Muscle layer of duodenum (tissue), 2 donors: ENCODE measurements at regions not wholly inside any gene's neighbourhood (a gene's known extent, or its start where the extent isn't known, plus 50 kb on each side); places are given as distances from the start of the nearest gene placed in this dataset.

Experiments
- H3K27ac ChIP-seq: one replicate; pipeline ENCODE4 v1.7.0; 2013; ENCODE audit warnings: mild to moderate bottlenecking, low read length
- H3K27me3 ChIP-seq: one replicate; pipeline ENCODE4 v1.7.0; 2013; ENCODE audit warnings: low read depth, mild to moderate bottlenecking, control low read depth, low read length
- H3K36me3 ChIP-seq, 2 donors: one replicate each; pipeline ENCODE4 v1.7.0; 2013; ENCODE audit warnings: low read length in 2 of 2, control low read depth in 1 of 2, mild to moderate bottlenecking in 1 of 2; ENCODE audit not compliant: insufficient read depth in 2 of 2, control insufficient read depth in 1 of 2
- H3K4me1 ChIP-seq, 2 donors: one replicate each; pipeline ENCODE4 v1.7.0; 2013; ENCODE audit warnings: low read length in 2 of 2, mild to moderate bottlenecking in 2 of 2, control low read depth in 1 of 2, moderate library complexity in 1 of 2; ENCODE audit not compliant: insufficient read depth in 2 of 2, control insufficient read depth in 1 of 2
- H3K4me3 ChIP-seq, 2 donors: one replicate each; pipeline ENCODE4 v1.7.0; 2013; ENCODE audit warnings: low read length in 2 of 2, low read depth in 1 of 2, mild to moderate bottlenecking in 1 of 2
- H3K9me3 ChIP-seq, 2 donors: one replicate each; pipeline ENCODE4 v1.7.0; 2013; ENCODE audit warnings: low read length in 2 of 2, control low read depth in 1 of 2, mild to moderate bottlenecking in 1 of 2; ENCODE audit not compliant: control insufficient read depth in 1 of 2
- donor health status: healthy.

DNA sequence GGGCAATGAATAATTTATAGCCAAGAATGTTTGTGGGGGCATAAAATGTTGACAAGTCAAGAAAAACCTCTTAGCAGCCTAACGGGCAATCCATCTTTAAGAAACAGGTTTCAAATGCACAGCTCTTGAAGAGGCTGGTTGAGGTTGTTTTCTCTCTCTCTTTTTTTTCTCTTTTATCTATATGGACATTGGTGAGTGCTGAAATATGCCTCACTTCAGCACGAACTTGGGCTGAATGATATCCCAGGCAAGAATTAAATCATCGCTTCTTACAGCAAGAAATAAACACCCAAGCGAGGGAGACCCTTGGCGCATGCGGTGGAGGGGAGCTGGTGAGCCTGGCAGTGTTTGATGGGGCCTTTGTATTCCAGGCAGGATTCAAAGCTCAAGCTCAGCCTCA is 160.9 kb downstream of the OAT start:
- Histone ChIP-seq H3K27me3 (no peaks in the 10 kb centered on the region), H3K27ac (no peak overlapping the region), H3K4me1 (peaks cover 0 to 17% of the 10 kb centered on the region in 2 donors), H3K36me3 (no peaks in the 10 kb centered on the region), H3K4me3 (no peak overlapping the region), H3K9me3 (no peaks in the 10 kb centered on the region)

DNA sequence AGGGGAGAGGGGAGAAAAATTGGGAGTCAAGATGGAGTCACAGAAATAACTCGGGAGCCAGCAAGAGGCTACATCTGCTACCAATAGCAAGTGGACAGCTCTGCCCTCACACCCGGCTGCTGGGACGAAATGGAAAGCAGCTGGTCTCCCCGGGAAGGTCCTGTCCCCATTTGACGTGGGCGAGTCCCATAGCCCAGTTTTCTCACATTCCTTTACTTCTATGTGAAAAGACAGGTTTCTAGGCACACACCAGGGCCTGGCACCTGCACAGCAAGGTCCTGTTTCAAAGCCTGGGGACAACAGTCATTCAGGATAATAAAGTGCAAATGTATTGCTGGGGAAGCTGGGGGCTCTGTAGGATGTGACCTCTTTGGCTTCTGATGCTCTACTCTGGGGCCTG is 162.6 kb downstream of the OAT start:
- H3K36me3 ChIP-seq: no peaks in the 10 kb centered on the region
- no peak overlapping the region for H3K27ac ChIP-seq
- H3K4me1 ChIP-seq: peaks cover 0 to 17% of the 10 kb centered on the region in 2 donors
- H3K4me3 ChIP-seq: no peak overlapping the region
- H3K9me3 ChIP-seq: no peaks in the 10 kb centered on the region
- no peaks in the 10 kb centered on the region for H3K27me3 ChIP-seq

DNA sequence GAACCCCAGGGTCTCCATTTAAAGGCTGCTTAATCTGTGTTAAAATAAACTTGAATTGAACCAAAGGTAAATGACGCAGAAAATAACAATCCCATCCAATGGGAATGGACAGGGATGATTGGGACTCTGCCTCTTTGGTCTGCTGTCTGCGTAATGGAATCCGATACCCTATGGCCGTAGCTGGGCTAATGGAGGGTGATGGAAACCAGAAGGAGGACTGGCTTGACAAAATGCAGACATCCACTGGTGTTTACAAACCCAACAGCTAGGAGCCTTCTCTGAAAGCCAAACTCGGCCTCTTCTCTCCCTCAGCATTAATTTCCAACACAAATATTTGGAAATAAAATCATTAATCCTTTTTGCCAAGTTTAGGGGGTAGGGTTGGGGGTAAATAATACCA is 162.2 kb upstream of the CHST15 start:
- Histone ChIP-seq H3K36me3 (no peaks in the 10 kb centered on the region), H3K27ac (no peak overlapping the region), H3K27me3 (no peaks in the 10 kb centered on the region), H3K4me3 (no peak overlapping the region), H3K9me3 (no peaks in the 10 kb centered on the region), H3K4me1 (peaks cover 0 to 17% of the 10 kb centered on the region in 2 donors)

DNA sequence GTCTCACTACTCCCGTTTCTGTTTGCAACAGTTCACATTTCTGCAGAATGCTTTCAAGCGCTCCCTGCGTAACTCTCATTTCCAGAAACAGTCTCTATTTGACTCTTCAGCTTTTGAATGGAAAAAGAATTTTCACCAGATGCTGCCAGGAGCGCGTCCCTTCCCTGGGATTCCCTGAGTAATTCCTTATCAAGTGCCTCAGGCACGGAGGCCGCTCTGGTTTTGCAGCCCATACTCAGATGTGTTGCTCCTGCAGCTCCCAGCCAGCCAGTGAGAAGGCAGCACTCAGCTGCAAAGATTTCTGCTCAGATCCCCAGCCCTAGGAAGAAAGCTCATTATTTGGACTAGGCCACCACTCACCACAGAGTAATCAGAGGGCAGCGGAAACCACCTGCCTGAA is 161.1 kb upstream of the CHST15 start:
- Histone ChIP-seq H3K27ac (no peak overlapping the region), H3K9me3 (no peaks in the 10 kb centered on the region), H3K4me3 (peak overlapping the region in 1 of 2 donors; percentile 15), H3K36me3 (no peaks in the 10 kb centered on the region), H3K4me1 (peaks cover 0 to 17% of the 10 kb centered on the region in 2 donors), H3K27me3 (no peaks in the 10 kb centered on the region)

DNA sequence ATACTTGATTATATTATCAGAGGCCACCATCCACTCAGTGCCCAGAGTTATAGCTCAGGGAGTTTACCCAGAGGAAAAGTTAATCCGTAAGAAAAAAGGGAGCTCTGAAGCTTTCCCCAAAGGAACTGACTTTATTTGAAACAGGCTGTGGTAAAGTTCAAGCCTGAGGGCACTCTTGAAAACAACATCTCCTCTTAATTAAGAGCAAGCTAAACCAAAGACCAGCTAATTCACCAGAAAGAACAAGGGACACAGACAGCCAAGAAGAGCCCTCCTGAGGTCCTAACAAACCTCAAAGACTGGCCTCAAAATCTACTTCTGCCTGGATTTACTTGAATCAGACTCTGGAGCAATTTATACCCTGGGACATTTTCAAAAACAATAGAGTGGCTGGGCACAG is 159.6 kb upstream of the CHST15 start:
- Histone ChIP-seq H3K27me3 (no peaks in the 10 kb centered on the region), H3K9me3 (no peaks in the 10 kb centered on the region), H3K36me3 (no peaks in the 10 kb centered on the region), H3K4me1 (peaks cover 0 to 17% of the 10 kb centered on the region in 2 donors), H3K4me3 (no peak overlapping the region), H3K27ac (no peak overlapping the region)

DNA sequence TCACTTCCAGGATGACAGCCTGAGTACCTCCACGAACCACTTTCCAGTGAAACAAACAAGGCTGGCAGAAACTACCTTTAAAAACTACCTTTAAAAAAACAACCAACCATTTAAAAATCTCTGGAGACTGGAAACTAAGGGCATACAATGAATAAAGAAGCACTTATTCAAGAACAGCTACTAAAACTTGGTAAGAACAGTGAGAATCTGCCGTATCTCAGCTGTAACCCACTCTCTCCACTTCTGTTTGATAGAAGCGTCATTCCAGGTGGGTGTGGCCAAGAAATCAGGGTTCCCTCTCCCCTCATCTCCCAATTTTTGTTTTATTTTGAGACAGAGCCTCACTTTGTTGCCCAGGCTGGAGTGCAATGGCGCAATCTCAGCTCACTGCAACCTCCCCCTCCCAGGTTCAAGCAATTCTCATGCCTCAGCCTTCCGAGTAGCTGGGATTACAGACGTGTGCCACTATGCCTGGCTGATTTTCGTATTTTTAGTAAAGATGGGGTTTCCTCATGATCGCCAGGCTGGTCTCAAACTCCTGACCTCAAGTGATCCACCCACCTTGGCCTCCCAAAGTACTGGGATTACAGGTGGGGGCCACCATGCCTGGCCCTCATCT is 158.8 kb upstream of the CHST15 start:
- Histone ChIP-seq H3K4me3 (no peak overlapping the region), H3K9me3 (no peaks in the 10 kb centered on the region), H3K36me3 (no peaks in the 10 kb centered on the region), H3K4me1 (peaks cover 0 to 17% of the 10 kb centered on the region in 2 donors), H3K27me3 (no peaks in the 10 kb centered on the region), H3K27ac (no peak overlapping the region)

DNA sequence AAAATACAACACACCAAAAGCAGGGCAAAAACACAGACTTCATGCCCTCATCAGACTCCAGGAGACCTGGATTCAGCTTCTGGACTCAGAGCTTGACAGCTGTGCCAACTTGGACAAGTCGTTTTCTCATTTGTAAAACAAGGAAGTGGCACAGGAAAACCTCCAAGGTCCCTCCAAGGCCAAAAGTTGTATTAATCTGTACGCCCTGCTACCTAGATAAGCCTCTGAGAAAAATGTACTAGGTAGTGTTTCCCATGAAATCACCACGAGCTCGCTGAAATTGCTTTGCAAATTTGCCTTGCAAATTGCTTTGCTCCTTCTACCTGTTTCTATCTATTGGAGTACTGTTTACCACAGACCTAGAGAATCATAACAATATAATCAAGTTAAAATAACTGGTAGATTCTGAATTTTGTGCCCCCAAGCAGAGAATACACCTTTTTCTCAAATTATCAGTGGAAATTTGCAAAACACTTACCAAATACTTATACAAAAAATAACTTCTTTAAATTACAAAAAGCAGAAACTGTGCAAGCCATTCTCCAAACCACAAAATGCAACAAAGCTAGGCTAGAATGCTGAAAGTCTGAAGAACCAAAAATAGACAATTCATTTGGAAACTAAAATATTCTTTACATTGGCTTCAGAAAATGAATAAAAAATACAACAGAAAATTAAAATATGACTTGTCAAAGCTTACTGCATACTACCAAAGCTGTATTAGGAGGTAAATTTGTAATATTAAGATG is 158.1 kb upstream of the CHST15 start:
- H3K27ac ChIP-seq: no peak overlapping the region
- H3K4me1 ChIP-seq: peaks cover 0 to 15% of the 10 kb centered on the region in 2 donors

DNA sequence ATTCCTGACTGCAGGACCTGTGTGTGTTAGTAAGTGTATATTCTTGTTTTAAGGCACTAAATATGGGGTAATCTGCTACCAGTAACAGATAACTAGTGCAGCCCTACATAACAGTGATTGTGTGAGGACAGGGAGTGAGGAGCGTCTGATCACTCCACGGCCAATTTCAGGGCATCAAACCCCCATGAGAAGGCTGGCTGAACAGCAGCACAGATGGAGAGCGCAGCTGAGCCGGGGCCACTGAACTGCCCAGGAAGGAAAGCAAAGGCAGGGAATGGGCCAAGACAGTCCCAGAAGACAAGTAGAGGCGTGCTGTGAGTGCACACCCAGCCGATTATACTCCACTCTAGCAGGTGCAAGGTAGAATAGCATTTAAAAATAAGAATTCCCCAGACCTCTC is 157.1 kb upstream of the CHST15 start:
- Histone ChIP-seq H3K4me3 (no peak overlapping the region), H3K4me1 (peaks cover 0 to 13% of the 10 kb centered on the region in 2 donors), H3K9me3 (no peaks in the 10 kb centered on the region), H3K27ac (no peak overlapping the region), H3K36me3 (no peaks in the 10 kb centered on the region), H3K27me3 (no peaks in the 10 kb centered on the region)

More for the DNA sequence above, 158.1 kb upstream of the CHST15 start:
- Histone ChIP-seq H3K4me3 (no peak overlapping the region), H3K27me3 (no peaks in the 10 kb centered on the region), H3K36me3 (no peaks in the 10 kb centered on the region), H3K9me3 (no peaks in the 10 kb centered on the region)

DNA sequence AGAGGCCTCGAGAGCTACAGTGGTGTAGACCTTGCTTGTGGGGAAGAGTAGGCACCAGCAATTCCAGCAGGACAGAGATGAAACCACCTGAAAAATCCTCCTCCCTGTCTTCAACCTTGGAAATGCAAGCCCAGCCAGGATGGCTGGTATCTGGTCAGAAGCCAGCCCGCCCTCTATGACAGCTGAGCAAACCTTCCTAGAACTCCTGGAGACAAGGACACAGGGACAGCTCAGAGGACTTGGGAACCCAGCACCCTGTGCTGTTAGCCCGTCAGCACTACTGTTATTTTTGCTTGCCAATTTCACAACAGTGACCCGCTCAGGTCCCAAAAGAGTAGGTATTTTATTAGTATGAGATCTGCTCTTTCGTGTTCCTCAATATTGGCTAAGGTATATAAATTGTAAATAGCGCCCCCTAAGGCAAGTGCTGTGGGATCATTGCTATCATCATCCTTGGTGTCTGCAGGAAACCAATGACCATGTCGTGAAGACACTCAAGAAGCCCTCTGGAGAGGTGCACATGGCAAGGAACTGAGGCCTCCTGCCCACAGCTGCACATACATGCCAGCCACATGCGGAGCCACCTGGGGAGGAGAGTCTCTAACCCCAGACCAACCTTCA is 156.5 kb upstream of the CHST15 start:
- no peaks in the 10 kb centered on the region for H3K27me3 ChIP-seq
- H3K4me3 ChIP-seq: no peak overlapping the region
- no peaks in the 10 kb centered on the region for H3K36me3 ChIP-seq
- H3K9me3 ChIP-seq: no peaks in the 10 kb centered on the region
- H3K4me1 ChIP-seq: peaks cover 0 to 11% of the 10 kb centered on the region in 2 donors
- no peak overlapping the region for H3K27ac ChIP-seq

DNA sequence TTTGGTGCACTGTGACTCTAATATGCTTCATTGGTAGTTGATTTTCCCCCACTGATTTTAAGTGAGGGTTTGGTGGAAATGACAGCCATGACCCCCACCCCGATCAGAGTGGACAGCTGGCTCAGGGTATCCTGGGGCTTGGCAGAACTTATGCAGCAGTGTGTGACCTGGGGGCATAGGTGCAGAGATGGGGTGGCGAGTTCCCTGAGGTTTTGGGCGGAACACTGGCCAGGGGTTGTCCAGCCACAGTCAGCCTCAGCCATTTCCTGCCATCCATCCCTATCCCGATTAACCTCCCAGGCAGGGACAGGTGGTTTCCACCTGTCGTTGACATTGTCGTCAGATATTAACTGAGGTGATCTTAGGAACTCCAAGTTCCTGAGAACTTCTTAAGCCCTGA is 155.8 kb upstream of the CHST15 start:
- H3K27ac ChIP-seq: no peak overlapping the region
- H3K4me1 ChIP-seq: peaks cover 0 to 5% of the 10 kb centered on the region in 2 donors
- H3K4me3 ChIP-seq: no peak overlapping the region
- no peaks in the 10 kb centered on the region for H3K27me3 ChIP-seq
- no peaks in the 10 kb centered on the region for H3K9me3 ChIP-seq
- H3K36me3 ChIP-seq: no peaks in the 10 kb centered on the region

DNA sequence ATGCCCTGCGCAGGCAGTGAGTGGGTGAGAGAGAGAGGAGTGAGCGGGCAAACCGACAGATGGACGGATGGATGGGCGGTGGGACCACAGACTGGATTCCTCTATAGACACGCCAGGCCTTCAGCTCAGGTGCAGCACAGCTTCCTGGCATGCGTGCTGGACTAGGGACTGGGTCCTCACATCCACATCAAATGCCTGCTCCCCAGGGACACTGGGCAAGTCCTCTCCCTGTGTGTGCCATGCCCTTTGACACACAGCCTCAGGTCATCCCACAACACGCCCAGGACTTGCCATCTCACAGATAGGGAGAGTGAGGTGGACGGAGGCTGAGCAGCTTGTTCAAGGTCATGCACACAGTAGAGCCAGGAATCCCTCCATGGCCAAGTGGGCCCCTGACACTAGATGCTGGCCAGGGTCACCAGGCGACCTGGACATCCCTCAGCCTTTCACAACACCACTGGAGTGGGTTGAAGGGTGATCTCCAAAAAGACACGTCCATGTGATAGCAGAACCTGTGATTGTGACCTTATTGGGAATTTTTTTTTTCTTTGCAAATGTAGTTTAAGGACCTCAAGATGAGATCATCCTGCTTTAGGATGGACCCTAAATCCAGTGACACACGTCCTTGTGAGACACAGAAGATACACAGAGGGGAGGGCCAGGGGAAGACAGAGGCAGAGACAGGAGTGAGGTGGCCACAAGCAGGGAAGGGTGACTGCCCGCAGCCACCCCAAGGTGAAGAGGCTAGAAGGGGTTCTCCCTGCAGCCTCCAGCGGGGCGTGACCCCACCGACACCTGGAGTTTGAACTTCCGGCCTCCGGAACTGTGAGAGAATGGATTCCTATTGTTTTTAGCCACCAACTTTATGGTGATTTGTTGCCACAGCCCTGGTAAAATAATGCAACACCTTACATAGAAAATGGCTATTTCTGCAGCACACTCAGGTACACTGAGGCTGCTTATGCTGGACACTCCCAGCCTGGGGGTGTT is 155.0 kb upstream of the CHST15 start:
- Histone ChIP-seq H3K4me3 (no peak overlapping the region), H3K27ac (no peak overlapping the region), H3K36me3 (no peaks in the 10 kb centered on the region)

More for the DNA sequence above, 155.0 kb upstream of the CHST15 start:
- H3K27me3 ChIP-seq: no peaks in the 10 kb centered on the region
- no peaks in the 10 kb centered on the region for H3K4me1 ChIP-seq
- H3K9me3 ChIP-seq: no peaks in the 10 kb centered on the region
